WTC11 (cell line): ENCODE measurements at regions not wholly inside any gene's neighbourhood (a gene's known extent, or its start where the extent isn't known, plus 50 kb on each side); places are given as distances from the start of the nearest gene placed in this dataset.

ENCODE experiments used
- NR3C1 ChIP-seq: sonication (generic); formaldehyde crosslinking; conservative IDR thresholded peaks from 2 replicates; pipeline ENCODE4 v1.8.1; 2023; ENCODE audit warnings: low read depth, mild to moderate bottlenecking, missing genetic modification reagents
- TP53 ChIP-seq: sonication (generic); formaldehyde crosslinking; IDR thresholded peaks from 2 replicates; pipeline ENCODE4 v1.8.1; 2023; ENCODE audit warnings: mild to moderate bottlenecking, missing genetic modification reagents
- ZNF512 ChIP-seq: sonication (generic); formaldehyde crosslinking; IDR thresholded peaks from 2 replicates; pipeline ENCODE4 v1.8.1; 2022; ENCODE audit warnings: missing genetic modification reagents, borderline replicate concordance

GRCh38 chr5:105413406-105413990 lies 1850.9 kb upstream of the NUDT12 start:
- TF ChIP-seq ZNF512 (CRISPR knock-in tag) (no peak), TP53 (no peak), NR3C1 (CRISPR knock-in tag) (no peak)
